ENCODE measurements at regions not wholly inside any gene's neighbourhood (a gene's known extent, or its start where the extent isn't known, plus 50 kb on each side); places are given as distances from the start of the nearest gene placed in this dataset.

GRCh38 chr2:198973181-198973580 is 484.6 kb downstream of the SATB2 start:
- TF ChIP-seq CEBPB (IDR thresholded peaks at IDR 0.05) (no peak), TAF1 (IDR thresholded peaks at IDR 0.05; ENCODE audit: low read depth) (no peak), FOXM1 (IDR thresholded peaks at IDR 0.05; ENCODE audit: borderline replicate concordance, low read depth) (no peak), USF1 (IDR thresholded peaks at IDR 0.05) (no peak), YY1 (IDR thresholded peaks at IDR 0.05; ENCODE audit: low read depth) (no peak), RAD21 (IDR thresholded peaks at IDR 0.05; ENCODE audit: low read depth) (no peak), TEAD4 (IDR thresholded peaks at IDR 0.05) (no peak), ZBTB7A (IDR thresholded peaks at IDR 0.05; ENCODE audit: low read depth) (no peak), EP300 (IDR thresholded peaks at IDR 0.05; ENCODE audit: borderline replicate concordance) (no peak), CREB1 (IDR thresholded peaks at IDR 0.05; ENCODE audit: low read depth) (no peak), TCF12 (IDR thresholded peaks at IDR 0.05; ENCODE audit: low read depth) (no peak), MAX (IDR thresholded peaks at IDR 0.05) (no peak), EGR1 (IDR thresholded peaks at IDR 0.05) (no peak), NFIC (IDR thresholded peaks at IDR 0.05) (no peak), REST (IDR thresholded peaks at IDR 0.05; ENCODE audit: low read depth) (no peak)

GRCh38 chr2:198968545-198968944 is 489.2 kb downstream of the SATB2 start:
- TF ChIP-seq RAD21 (IDR thresholded peaks at IDR 0.05; ENCODE audit: low read depth), result no peak
- no peak for TF ChIP-seq CEBPB (IDR thresholded peaks at IDR 0.05)

- TF ChIP-seq MAX (IDR thresholded peaks at IDR 0.05), result no peak
- no peak for TF ChIP-seq REST (IDR thresholded peaks at IDR 0.05; ENCODE audit: low read depth)
- TF ChIP-seq EP300 (IDR thresholded peaks at IDR 0.05; ENCODE audit: borderline replicate concordance), result no peak
- no peak for TF ChIP-seq ZBTB7A (IDR thresholded peaks at IDR 0.05; ENCODE audit: low read depth)
- TF ChIP-seq CEBPB (IDR thresholded peaks at IDR 0.05), result no peak
- TF ChIP-seq NFIC (IDR thresholded peaks at IDR 0.05), result no peak
- no peak for TF ChIP-seq YY1 (IDR thresholded peaks at IDR 0.05; ENCODE audit: low read depth)
- TF ChIP-seq CREB1 (IDR thresholded peaks at IDR 0.05; ENCODE audit: low read depth), result no peak
- TF ChIP-seq FOXM1 (IDR thresholded peaks at IDR 0.05; ENCODE audit: borderline replicate concordance, low read depth), result no peak
- no peak for TF ChIP-seq EGR1 (IDR thresholded peaks at IDR 0.05)
- TF ChIP-seq TEAD4 (IDR thresholded peaks at IDR 0.05), result no peak
- TF ChIP-seq RAD21 (IDR thresholded peaks at IDR 0.05; ENCODE audit: low read depth), result no peak
- TF ChIP-seq TCF12 (IDR thresholded peaks at IDR 0.05; ENCODE audit: low read depth), result no peak
- no peak for TF ChIP-seq TAF1 (IDR thresholded peaks at IDR 0.05; ENCODE audit: low read depth)
- TF ChIP-seq USF1 (IDR thresholded peaks at IDR 0.05), result no peak
These were observed 491.5 kb downstream of the SATB2 start for GRCh38 chr2:198966269-198966668.

- no peak for TF ChIP-seq RAD21 (IDR thresholded peaks at IDR 0.05; ENCODE audit: low read depth)
- no peak for TF ChIP-seq FOXM1 (IDR thresholded peaks at IDR 0.05; ENCODE audit: borderline replicate concordance, low read depth)
- no peak for TF ChIP-seq EP300 (IDR thresholded peaks at IDR 0.05; ENCODE audit: borderline replicate concordance)
These were observed 496.2 kb downstream of the SATB2 start for GRCh38 chr2:198961547-198961946.

GRCh38 chr2:198957181-198957580 is 500.6 kb downstream of the SATB2 start:
- TF ChIP-seq USF1 (IDR thresholded peaks at IDR 0.05) (no peak), TAF1 (IDR thresholded peaks at IDR 0.05; ENCODE audit: low read depth) (no peak), CEBPB (IDR thresholded peaks at IDR 0.05) (no peak), TEAD4 (IDR thresholded peaks at IDR 0.05) (no peak), MAX (IDR thresholded peaks at IDR 0.05) (no peak), EP300 (IDR thresholded peaks at IDR 0.05; ENCODE audit: borderline replicate concordance) (no peak), CREB1 (IDR thresholded peaks at IDR 0.05; ENCODE audit: low read depth) (no peak), TCF12 (IDR thresholded peaks at IDR 0.05; ENCODE audit: low read depth) (no peak), EGR1 (IDR thresholded peaks at IDR 0.05) (no peak), ZBTB7A (IDR thresholded peaks at IDR 0.05; ENCODE audit: low read depth) (no peak), NFIC (IDR thresholded peaks at IDR 0.05) (no peak), REST (IDR thresholded peaks at IDR 0.05; ENCODE audit: low read depth) (no peak)

All from Ishikawa (cell line).